Stromal cell of bone marrow (primary cell): ENCODE measurements at regions not wholly inside any gene's neighbourhood (a gene's known extent, or its start where the extent isn't known, plus 50 kb on each side); places are given as distances from the start of the nearest gene placed in this dataset.

Experiments used
- DNase-seq: peaks from one replicate; pipeline ENCODE4 v3.0.0-alpha.2; 2012; ENCODE audit warnings: low read depth

DNA sequence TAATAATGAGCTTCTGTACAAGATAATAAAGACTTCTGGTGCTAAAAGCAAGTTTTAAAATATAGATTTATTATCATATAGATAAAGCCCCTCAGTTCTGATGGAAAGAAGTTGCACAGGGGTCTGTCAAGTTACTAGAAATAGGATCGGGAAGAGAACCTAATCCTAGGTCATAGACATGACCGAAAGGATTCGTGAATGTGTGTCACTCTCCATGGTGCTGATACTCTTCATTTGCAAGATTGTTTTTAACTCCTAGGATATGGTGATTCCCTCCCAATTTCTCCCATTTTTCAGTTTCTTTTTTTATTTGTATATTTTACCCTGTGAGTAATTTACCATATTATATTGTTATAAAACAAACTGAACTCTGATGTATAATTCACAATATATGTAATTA, 58.9 kb upstream of the CTNNA2 start:
- DNase-seq: no peak

DNA sequence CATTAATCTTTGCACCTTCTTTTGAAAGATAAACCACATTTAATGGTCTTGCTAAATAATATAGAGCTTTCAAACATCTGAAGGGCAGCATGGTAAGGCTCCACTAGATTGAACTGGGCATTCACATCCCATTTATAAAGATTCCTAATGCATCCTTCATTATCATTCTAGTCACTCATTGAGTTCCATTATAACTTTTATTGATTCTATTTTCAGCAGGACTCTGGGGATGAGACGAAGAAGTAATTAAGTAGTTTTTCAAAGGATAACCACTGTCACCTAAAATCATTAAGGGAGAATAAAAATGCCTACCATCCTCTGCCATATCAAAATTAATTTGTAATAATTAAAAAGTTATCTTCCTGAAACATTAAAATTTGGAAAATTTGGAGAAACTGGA, 60.2 kb upstream of the CTNNA2 start:
- DNase-seq: no peak

DNA sequence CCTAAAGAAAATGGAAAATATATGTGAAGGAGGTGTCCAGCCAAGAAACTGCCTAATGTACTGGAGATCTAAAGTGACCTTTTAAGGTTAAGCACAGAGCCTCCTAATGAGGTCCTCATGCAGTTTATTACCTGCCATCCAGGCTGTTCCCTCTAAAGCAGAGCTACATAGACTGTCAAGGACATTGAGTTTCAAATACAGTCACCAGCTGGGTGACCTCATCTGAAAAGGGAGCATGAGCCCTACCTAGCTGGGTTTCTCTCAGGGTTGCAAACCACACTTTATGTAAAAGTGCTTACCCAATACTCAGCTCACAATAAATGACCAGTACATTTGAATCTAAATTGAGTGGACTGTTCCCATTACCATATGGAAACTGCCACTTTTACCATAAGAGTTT, 65.4 kb upstream of the CTNNA2 start:
- no peak for DNase-seq

- DNase-seq: no peak
Measured at GRCh38 chr2:79446313-79446712, 66.5 kb upstream of the CTNNA2 start.

DNA sequence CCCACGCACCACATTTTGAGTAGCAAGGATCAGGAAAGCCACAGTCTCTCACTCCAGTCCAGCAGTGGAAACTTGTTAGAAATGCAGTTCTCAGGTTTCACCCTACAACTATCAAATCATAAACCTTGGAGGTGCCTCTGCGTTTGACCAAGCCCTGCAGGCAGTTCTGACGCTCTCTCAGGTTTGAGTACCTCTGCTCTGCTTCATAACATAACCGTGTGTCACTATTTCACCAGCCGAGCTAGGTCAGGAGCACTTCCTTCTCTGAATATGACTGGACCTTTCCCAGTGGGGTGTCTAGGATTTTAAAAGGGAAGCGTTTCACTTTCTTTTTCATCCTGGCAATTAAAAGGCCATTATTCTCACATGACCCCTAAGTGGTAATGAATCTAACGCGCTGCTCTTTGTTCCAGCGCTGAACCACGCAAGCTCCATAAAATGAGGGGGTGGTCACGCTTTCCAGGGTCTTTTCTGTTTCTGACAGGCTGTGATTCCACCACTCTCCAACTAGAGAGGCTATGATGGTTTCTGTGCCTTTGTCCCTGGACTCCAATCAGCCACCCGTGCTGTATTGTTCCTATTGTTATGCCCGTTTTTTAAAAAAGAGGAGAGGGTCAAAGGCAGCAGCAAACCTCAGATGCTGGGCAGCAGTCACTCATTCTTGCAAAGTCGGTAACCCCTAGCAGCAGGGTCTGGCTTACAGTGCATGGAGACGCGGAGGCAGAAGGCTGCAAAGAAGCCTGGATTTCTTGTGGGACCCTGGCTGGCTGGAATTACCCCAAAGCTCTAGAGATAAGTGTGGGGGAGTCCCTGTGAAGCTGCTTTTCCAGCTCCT, 75.2 kb upstream of the CTNNA2 start:
- DNase-seq: no peak

DNA sequence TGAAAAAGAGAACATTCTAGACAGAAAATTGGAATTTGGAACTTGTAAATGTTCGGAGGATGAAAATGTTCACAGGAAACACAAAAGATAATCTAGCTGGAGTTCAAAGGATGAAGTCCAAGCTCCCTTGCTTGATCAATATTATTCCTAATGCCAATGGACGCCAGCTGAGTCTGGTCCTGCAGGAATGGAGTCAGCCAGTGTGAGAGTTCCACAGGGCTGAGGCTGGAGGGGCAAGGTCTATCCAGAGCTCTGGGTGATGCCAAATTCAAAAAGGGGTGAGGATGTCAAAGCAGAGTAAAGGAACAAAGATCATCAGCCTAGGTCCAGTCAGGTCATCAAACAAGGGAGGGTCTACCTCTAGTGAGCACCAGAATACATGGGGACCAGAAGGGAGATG, 78.5 kb upstream of the CTNNA2 start:
- no peak for DNase-seq

DNA sequence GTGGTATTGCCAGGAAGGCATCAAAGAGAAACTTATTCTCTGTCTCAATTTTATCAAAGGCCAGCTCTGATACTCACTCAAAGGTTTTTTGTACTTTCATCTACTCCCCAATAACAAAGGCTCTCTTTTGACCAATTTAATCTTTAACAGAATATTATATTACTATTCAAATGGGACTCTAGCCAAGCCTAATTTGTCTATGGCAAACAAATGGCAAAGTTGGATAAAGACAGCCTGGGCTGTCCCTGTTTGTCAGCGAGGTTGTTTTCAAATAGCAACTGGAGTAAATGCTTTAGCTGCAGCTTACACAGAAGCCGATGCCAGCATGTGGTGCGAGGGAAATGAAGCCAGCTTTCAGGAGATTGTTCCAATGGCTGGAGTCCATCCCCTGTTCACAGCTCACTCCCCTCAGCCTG, 80.1 kb upstream of the CTNNA2 start:
- no peak for DNase-seq

DNA sequence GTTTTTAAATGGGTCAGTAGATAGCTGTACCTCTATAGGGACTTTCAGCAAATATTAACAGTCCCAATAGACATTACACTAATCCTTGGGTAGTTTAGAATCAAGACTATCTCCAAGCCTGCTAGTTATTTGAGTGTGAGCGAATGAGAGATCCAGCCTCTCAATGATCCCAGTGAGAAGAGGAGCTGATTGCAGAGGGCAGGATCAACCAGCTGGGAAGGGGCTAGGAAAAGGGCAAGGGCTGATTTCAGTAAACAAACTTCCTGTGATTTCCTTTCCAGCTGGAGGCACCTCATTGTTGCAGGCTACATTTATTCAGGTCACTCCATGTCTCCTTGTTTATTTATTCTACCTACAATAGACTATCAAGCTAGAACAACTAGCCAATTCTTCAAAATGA, 84.1 kb upstream of the CTNNA2 start:
- no peak for DNase-seq

DNA sequence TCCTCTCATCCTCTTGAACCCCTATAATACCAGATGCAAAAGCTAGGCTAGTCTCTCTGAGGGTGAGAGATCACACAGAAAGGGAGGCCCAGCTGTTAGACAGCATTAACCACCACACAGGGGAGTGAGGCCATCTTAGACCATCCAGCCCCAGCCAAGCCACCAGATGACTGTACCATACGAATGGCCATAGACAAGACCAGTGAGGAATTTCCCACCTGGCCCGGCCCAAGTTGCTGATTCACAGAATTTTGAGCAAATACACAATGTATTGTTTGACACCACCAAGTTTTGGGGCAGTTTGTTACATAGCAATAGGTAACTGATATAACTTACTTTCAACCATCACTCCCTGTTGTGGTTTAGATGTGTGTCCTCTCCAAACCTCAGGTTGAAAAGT, 98.2 kb upstream of the CTNNA2 start:
- no peak for DNase-seq

GRCh38 chr2:79394485-79394859, 118.4 kb upstream of the CTNNA2 start:
- DNase-seq: no peak

- no peak for DNase-seq
Measured at GRCh38 chr2:79393806-79394484, 118.9 kb upstream of the CTNNA2 start.

DNA sequence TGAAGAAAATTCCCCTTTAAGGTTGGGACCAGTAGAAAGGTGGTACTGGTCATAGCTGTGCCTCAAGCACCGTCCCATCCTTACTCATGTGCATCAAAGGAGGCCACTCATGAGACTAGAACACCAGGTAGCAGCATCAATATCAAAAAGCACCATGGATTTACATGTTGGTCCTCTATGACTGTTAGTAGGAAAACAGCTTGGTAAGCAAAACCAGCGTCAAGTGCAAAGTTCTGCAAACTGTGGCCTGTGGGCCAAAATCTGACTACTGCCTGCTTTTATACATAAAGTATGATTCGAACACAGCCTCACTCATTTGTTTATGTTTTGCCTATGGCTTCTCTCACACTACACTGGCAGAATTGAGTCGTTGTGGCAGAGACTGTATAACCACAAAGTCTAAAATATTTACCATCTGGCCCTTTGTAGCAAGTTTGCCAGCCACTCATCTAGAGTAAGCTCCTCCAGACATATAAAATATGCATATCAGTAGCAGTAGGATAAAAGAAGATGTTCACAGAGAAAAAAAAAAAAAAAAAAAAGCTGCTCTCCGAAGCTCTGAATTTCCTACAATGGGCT, 119.7 kb upstream of the CTNNA2 start:
- no peak for DNase-seq

DNA sequence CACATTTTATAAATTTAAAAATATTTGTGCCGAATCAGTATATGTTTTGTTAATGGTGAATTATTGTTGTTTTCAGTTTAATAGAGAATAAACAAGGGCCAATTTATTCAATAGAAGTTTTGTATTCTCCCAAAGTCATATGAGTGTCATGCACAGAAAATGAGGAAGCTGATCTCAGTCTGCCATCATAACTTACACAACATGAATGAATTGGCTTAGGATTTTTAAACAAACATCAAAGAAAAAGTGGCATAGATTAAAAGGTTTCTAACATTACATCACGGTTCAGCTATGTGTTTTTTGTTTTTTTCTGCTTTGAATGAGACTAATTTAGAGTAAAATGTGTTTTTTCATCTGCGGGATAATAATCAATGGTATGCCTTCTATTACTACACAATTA, 123.4 kb upstream of the CTNNA2 start:
- DNase-seq: no peak

GRCh38 chr2:79388024-79388423, 124.8 kb upstream of the CTNNA2 start:
- no peak for DNase-seq

DNA sequence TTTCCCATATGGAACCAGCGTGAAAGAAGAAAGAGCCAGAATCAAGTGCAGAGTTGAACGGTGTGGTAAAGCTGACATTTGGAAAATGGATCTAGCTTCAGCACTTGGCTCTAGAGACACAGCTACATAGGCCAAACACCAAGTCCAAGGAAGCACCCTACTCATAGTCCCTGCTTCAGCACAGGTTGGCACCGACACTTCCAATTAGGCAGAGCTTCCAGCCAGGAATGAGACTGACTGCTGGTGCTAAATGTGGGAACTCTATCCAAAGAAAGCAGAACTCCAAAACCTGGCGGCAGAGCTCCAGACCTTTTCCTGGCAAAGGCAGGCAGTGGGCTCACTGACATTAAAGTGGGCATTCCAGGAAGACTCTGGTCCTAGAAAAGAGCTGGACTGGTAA, 125.4 kb upstream of the CTNNA2 start:
- no peak for DNase-seq

DNA sequence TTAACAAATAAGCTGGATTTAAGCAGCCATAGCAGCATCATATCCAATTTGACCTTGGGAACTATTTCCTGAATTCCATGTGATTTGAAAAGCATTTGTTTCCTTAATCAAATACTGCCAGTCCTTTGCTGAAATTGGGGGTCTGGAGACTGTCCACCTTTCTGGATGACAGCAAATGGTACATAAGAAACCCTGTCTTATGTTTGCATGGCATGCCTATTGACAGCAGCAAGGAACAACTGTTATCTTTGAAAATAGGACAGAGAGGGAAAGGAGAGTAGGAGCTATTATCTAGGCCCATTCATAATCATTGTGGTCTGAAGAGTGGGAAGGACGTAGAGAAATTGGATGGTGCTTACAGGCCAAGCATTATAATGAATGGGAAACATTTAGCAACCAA, 129.2 kb upstream of the CTNNA2 start:
- no peak for DNase-seq

DNA sequence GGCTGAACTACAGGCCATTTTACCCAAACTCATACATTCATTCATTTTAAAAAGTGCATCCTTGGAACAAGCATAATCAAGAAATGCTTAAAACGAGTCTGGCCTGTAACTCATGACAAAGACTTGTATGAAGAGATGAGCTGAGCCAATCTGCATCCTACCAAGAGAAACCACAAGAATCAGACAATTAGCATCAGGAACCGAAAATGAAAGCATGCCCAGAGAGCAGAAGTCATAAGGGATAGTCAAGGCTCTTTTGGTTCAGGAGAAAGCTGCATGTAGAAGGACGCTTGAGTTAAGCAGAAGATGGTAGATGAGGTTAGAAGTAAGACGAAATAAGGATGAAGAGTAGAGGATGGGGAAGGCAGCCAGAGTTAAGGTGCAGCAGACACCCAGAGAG, 137.0 kb upstream of the CTNNA2 start:
- DNase-seq: no peak

GRCh38 chr2:79373358-79374130, 139.3 kb upstream of the CTNNA2 start:
- no peak for DNase-seq

DNA sequence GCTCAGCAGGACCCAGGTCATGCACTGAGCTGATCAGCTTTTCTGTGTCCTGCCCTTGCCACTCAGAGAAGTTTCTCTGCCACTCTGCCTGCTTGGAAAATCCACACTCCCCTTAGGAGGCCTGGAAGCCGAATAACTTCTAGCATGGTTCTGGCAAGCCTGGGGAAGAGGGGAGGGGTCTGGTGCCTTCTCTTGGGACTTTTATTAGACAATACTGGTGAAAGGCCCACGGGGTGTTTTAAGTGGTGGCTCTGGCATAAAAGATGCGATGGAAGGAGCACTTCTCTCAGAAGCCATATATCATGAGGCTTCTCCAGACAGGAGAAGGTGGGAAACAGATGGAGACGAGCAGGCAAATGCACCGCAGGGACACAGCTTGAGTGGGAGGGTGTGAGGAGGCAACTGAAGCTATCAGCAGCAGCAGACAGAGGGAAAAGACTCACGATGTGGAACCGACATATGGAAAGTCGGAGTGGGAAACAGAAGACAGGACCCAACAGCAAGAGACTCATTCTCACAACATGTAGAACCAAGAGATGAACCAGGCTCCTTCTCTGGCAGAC, 141.8 kb upstream of the CTNNA2 start:
- no peak for DNase-seq

DNA sequence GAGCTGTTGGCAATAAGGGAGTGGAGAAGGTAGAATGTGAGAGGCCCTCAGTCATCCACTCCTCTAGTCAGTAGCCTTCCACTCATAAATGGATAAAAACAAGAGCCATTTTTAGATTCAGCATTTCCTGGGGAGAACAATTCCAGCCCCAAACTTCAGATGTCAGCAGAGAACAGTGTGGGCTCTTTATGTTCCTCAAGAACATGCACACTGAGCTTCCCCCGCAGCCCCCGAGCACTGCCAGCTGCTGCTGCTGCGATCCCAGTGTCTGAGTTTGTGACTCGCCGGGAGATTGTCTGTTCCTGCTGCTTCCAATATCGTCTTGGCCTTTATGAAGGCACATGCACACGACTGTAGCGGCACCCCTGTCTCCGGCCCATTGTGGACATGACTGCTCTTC, 143.7 kb upstream of the CTNNA2 start:
- DNase-seq: no peak

- DNase-seq: no peak
Measured at GRCh38 chr2:79368116-79368630, 144.7 kb upstream of the CTNNA2 start.

DNA sequence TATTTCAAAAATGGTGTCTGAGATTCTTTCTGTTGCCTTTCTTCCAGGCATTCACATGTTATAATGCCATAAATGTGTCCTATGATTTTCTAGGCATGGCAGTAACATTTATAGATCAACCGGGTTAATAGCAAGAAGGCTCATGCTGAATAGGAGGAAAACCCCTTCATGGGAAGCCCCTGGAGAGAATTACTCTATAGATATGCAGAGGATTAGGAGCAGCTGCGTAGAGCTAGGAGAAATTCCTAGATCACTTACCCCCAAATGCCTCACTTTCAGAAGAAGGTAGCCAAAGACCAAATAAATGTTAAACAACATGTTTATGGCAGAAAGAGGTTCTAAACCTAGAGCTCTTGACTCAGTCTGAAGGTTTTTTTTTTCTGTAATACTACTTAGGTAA, 153.4 kb upstream of the CTNNA2 start:
- DNase-seq: no peak
